ENCODE measurements at regions not wholly inside any gene's neighbourhood (a gene's known extent, or its start where the extent isn't known, plus 50 kb on each side); places are given as distances from the start of the nearest gene placed in this dataset.

GRCh38 chr13:23983671-23984070 is 86.4 kb upstream of the C1QTNF9B start:
- H3K4me3 ChIP-seq (ENCODE audit: low read depth, low read length): no peak overlapping the region
- TF ChIP-seq CTCF (IDR thresholded peaks at IDR 0.05; ENCODE audit: borderline replicate concordance, insufficient read depth, low read depth, low read length): no peak

- TF ChIP-seq CTCF (IDR thresholded peaks at IDR 0.05; ENCODE audit: borderline replicate concordance, insufficient read depth, low read depth, low read length): no peak
- no peak overlapping the region for H3K4me3 ChIP-seq (ENCODE audit: low read depth, low read length)
Observed at GRCh38 chr13:23984546-23984945, 87.2 kb upstream of the C1QTNF9B start.

GRCh38 chr13:23985060-23985459 is 87.8 kb upstream of the C1QTNF9B start:
- no peak overlapping the region for H3K4me3 ChIP-seq (ENCODE audit: low read depth, low read length)
- no peak for TF ChIP-seq CTCF (IDR thresholded peaks at IDR 0.05; ENCODE audit: borderline replicate concordance, insufficient read depth, low read depth, low read length)

GRCh38 chr13:23985839-23986238 is 88.5 kb upstream of the C1QTNF9B start:
- no peak overlapping the region for H3K4me3 ChIP-seq (ENCODE audit: low read depth, low read length)
- TF ChIP-seq CTCF (IDR thresholded peaks at IDR 0.05; ENCODE audit: borderline replicate concordance, insufficient read depth, low read depth, low read length): no peak

GRCh38 chr13:23986619-23987018 is 89.3 kb upstream of the C1QTNF9B start:
- no peak for TF ChIP-seq CTCF (IDR thresholded peaks at IDR 0.05; ENCODE audit: borderline replicate concordance, insufficient read depth, low read depth, low read length)

GRCh38 chr13:23987331-23987894 is 90.1 kb upstream of the C1QTNF9B start:
- H3K4me3 ChIP-seq (ENCODE audit: low read depth, low read length): no peak overlapping the region
- TF ChIP-seq CTCF (IDR thresholded peaks at IDR 0.05; ENCODE audit: borderline replicate concordance, insufficient read depth, low read depth, low read length): no peak

More at GRCh38 chr13:23986619-23987018, 89.3 kb upstream of the C1QTNF9B start:
- no peak overlapping the region for H3K4me3 ChIP-seq (ENCODE audit: low read depth, low read length)

- H3K4me3 ChIP-seq (ENCODE audit: low read depth, low read length): no peak overlapping the region
- no peak for TF ChIP-seq CTCF (IDR thresholded peaks at IDR 0.05; ENCODE audit: borderline replicate concordance, insufficient read depth, low read depth, low read length)
Observed at GRCh38 chr13:23988546-23989122, 91.3 kb upstream of the C1QTNF9B start.

Data from GM12875 (cell line).